Mesothelial cell of epicardium (in vitro differentiated cells): ENCODE measurements at regions not wholly inside any gene's neighbourhood (a gene's known extent, or its start where the extent isn't known, plus 50 kb on each side); places are given as distances from the start of the nearest gene placed in this dataset.

Experiments
- DNase-seq, 2 experiments: peaks; one replicate each; pipeline ENCODE4 v3.0.0; 2021; ENCODE audit warnings: low spot score in 2 of 2; ENCODE audit not compliant: unreplicated experiment in 2 of 2
- H3K27ac Mint-ChIP-seq: 2 replicates; pipeline ENCODE4 v1.8.0; 2021; ENCODE audit warnings: mixed read lengths
- H3K27me3 Mint-ChIP-seq: 2 replicates; pipeline ENCODE4 v1.8.0; 2021; ENCODE audit warnings: low read depth, mixed read lengths
- H3K36me3 Mint-ChIP-seq: 2 replicates; pipeline ENCODE4 v1.8.0; 2021; ENCODE audit warnings: mixed read lengths
- H3K4me1 Mint-ChIP-seq: 2 replicates; pipeline ENCODE4 v1.8.0; 2021; ENCODE audit warnings: mixed read lengths
- H3K4me3 Mint-ChIP-seq: 2 replicates; pipeline ENCODE4 v1.8.0; 2021; ENCODE audit warnings: mild to moderate bottlenecking, moderate library complexity, mixed read lengths
- H3K9me3 Mint-ChIP-seq: 2 replicates; pipeline ENCODE4 v1.8.0; 2021; ENCODE audit warnings: mixed read lengths
- CTCF ChIP-seq: fragments of 200-600 bp; sonication (generic); IDR thresholded peaks from one replicate; pipeline ENCODE4 v1.5.0; 2021; ENCODE audit warnings: antibody characterized with exemption; ENCODE audit not compliant: unreplicated experiment

DNA sequence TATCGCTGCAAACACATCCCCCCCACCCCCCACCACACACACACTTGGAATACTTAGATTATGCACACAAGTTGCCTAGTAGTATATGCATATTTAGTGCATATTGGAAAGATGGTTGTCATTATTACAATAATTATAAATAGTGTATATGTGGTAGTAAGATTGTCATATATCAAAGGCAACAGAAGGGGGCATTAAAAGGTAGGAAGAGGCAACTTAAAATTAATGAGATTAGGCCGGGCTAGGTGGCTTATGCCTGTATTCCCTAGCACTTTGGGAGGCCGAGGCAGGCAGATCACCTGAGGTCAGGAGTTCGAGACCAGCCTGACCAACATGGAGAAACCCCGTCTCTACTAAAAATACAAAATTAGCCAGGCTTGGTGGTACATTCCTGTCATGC is 52.1 kb downstream of the GSC start:
- H3K4me3 Mint-ChIP-seq: no peak overlapping the region

GRCh38 chr14:94716976-94717375 is 52.9 kb downstream of the GSC start:
- DNase-seq: no peak
- Mint-ChIP-seq H3K9me3 (no peaks in the 10 kb centered on the region), H3K36me3 (no peaks in the 10 kb centered on the region), H3K4me1 (peaks cover 5% of the 10 kb centered on the region), H3K4me3 (no peak overlapping the region), H3K27ac (no peak overlapping the region), H3K27me3 (peaks cover 22% of the 10 kb centered on the region)
- TF ChIP-seq CTCF: no peak

More for the DNA sequence above, 52.1 kb downstream of the GSC start:
- no peak overlapping the region for H3K27ac Mint-ChIP-seq
- peaks cover 14% of the 10 kb centered on the region for H3K27me3 Mint-ChIP-seq
- no peak for DNase-seq
- H3K4me1 Mint-ChIP-seq: peaks cover 5% of the 10 kb centered on the region
- no peak for TF ChIP-seq CTCF
- H3K9me3 Mint-ChIP-seq: no peaks in the 10 kb centered on the region
- H3K36me3 Mint-ChIP-seq: no peaks in the 10 kb centered on the region

DNA sequence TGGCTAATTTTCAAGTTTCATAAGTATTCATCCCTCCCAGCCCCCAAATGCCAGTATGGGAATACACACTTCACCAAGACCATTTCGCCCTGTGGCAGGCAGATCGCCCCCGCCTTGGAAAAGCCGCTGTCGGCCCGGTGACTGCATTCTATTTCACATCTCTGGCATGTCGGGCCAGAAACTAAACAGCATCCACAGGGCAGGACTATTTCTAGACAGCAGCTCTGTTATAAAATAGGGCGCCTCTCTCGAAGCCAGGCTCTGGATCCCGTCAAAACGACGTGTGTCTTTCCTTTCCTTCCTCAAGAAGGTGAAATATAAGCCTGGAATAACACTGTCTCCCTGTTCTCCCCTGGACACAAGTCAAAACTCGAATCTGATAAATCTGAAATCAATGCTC is 56.8 kb downstream of the GSC start:
- Mint-ChIP-seq H3K9me3 (no peaks in the 10 kb centered on the region), H3K27me3 (peaks cover 37% of the 10 kb centered on the region), H3K36me3 (no peaks in the 10 kb centered on the region), H3K27ac (no peak overlapping the region), H3K4me1 (peaks cover 5% of the 10 kb centered on the region), H3K4me3 (no peak overlapping the region)
- DNase-seq: no peak
- no peak for TF ChIP-seq CTCF

GRCh38 chr14:94710731-94711130 is 59.2 kb downstream of the GSC start:
- TF ChIP-seq CTCF: no peak
- no peaks in the 10 kb centered on the region for H3K9me3 Mint-ChIP-seq
- H3K27ac Mint-ChIP-seq: no peak overlapping the region
- H3K36me3 Mint-ChIP-seq: no peaks in the 10 kb centered on the region
- no peak overlapping the region for H3K4me3 Mint-ChIP-seq
- H3K4me1 Mint-ChIP-seq: peaks cover 5% of the 10 kb centered on the region
- H3K27me3 Mint-ChIP-seq: peaks cover 53% of the 10 kb centered on the region
- DNase-seq: no peak

- H3K9me3 Mint-ChIP-seq: no peaks in the 10 kb centered on the region
- TF ChIP-seq CTCF: no peak
- DNase-seq: no peak
- no peak overlapping the region for H3K4me3 Mint-ChIP-seq
- H3K36me3 Mint-ChIP-seq: no peaks in the 10 kb centered on the region
- H3K27me3 Mint-ChIP-seq: peaks cover 36% of the 10 kb centered on the region
- H3K27ac Mint-ChIP-seq: no peak overlapping the region
- no peaks in the 10 kb centered on the region for H3K4me1 Mint-ChIP-seq
These were observed 62.4 kb downstream of the GSC start for GRCh38 chr14:94707494-94707893.

GRCh38 chr14:94706133-94706532 is 63.8 kb downstream of the GSC start:
- no peaks in the 10 kb centered on the region for H3K9me3 Mint-ChIP-seq
- H3K36me3 Mint-ChIP-seq: no peaks in the 10 kb centered on the region
- no peak for DNase-seq
- H3K27me3 Mint-ChIP-seq: peaks cover 24% of the 10 kb centered on the region
- H3K27ac Mint-ChIP-seq: no peak overlapping the region
- no peak for TF ChIP-seq CTCF
- H3K4me1 Mint-ChIP-seq: no peaks in the 10 kb centered on the region
- no peak overlapping the region for H3K4me3 Mint-ChIP-seq
